Sigmoid colon (tissue), 6 donors: ENCODE measurements at regions not wholly inside any gene's neighbourhood (a gene's known extent, or its start where the extent isn't known, plus 50 kb on each side); places are given as distances from the start of the nearest gene placed in this dataset.

Source experiments
- DNase-seq: peaks from one replicate; pipeline ENCODE4 v3.0.0-alpha.2; 2019
- H3K27ac ChIP-seq, 4 donors: fragments of 200-600 bp; sonication (generic); one replicate each; pipeline ENCODE4 v1.5.1; 2016 to 2019; ENCODE audit warnings: mild to moderate bottlenecking in 1 of 4
- H3K27me3 ChIP-seq, 3 donors: fragments of 200-600 bp; sonication (generic); one replicate each; pipeline ENCODE4 v1.5.1; 2019; ENCODE audit warnings: mild to moderate bottlenecking in 1 of 3
- H3K36me3 ChIP-seq, 4 donors: fragments of 200-600 bp; sonication (generic); one replicate each; pipeline ENCODE4 v1.5.1; 2016 to 2019
- H3K4me1 ChIP-seq, 4 donors: fragments of 200-600 bp; sonication (generic); one replicate each; pipeline ENCODE4 v1.5.1; 2017 to 2019
- H3K4me3 ChIP-seq, 4 donors: fragments of 200-600 bp; sonication (generic); one replicate each; pipeline ENCODE4 v1.5.1; 2017 to 2019; ENCODE audit warnings: mild to moderate bottlenecking in 2 of 4, moderate library complexity in 1 of 4
- H3K9me3 ChIP-seq, 4 donors: fragments of 200-600 bp in 3 of 4; sonication (generic) in 3 of 4; one replicate each; pipeline versions ENCODE4 v1.5.1 to v1.6.1; 2013 to 2019
- CTCF ChIP-seq, 4 experiments: fragments of 450-650 bp in 3 of 4; fragments of 200-600 bp in 1 of 4; IDR thresholded peaks; one replicate each; pipeline ENCODE4 v1.5.1; 2016 to 2019; ENCODE audit warnings: antibody characterized with exemption in 4 of 4, mild to moderate bottlenecking in 3 of 4, moderate library complexity in 2 of 4
- EP300 ChIP-seq, 4 donors: sonication (generic); formaldehyde crosslinking; IDR thresholded peaks; one replicate each; pipeline ENCODE4 v1.6.1; 2017; ENCODE audit warnings: antibody characterized with exemption in 4 of 4
- POLR2A ChIP-seq, 2 donors: fragments of 450-650 bp; IDR thresholded peaks; one replicate each; pipeline ENCODE4 v1.6.1; 2016; ENCODE audit warnings: antibody characterized with exemption in 2 of 2, mild to moderate bottlenecking in 2 of 2, moderate library complexity in 2 of 2
- POLR2AphosphoS5 ChIP-seq, 4 donors: sonication (generic); formaldehyde crosslinking; IDR thresholded peaks; one replicate each; pipeline ENCODE4 v1.6.1; 2017; ENCODE audit warnings: antibody characterized with exemption in 4 of 4
- WGBS, 2 donors: extraction: QIAGEN DNeasy Blood & Tissue Kit; methylation state at CpG; one replicate each; pipeline ENCODE4 v1.1.7; 2013; 5-methylcytosine and 5-hydroxymethylcytosine counted together
- intact Hi-C: fragments of 100-400 bp; cut with DNase I; formaldehyde crosslinking; loops from one replicate; pipeline ENCODE4 v1.15.1; 2023
- donor health status: healthy with polysubstance abuse.
- donor health status: healthy.

DNA sequence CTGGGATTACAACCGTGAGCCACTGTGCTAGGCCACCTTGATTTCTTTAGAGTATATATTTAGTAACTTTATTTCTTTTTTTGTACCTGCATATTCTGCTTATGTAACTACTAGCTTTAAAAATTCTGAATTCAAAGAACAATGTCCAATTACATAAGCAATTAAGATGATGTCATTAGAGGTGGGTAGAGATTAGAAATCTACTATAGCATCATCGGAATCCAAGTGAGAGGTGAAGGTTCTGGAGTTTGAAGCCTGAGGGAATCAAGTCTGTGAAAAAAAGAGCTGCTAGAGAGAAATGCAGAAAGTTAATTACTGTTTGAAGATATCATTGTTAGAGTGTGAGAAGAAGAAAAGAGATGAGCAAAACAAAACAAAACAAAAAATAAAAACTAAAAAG is 79.0 kb upstream of the ENPEP start:
- TF ChIP-seq EP300 (IDR thresholded peaks at IDR 0.05), result no peak
- H3K36me3 ChIP-seq, result no peaks in the 10 kb centered on the region
- H3K4me3 ChIP-seq, result no peak overlapping the region
- H3K9me3 ChIP-seq, result no peaks in the 10 kb centered on the region
- intact Hi-C loops, result no loop called here
- H3K27me3 ChIP-seq, result no peaks in the 10 kb centered on the region
- WGBS, 2 donors, result 84 to 90% methylated on average over 2 of the region's 2 CpGs
- no peak for DNase-seq
- H3K4me1 ChIP-seq, result no peaks in the 10 kb centered on the region
- H3K27ac ChIP-seq, result no peak overlapping the region

DNA sequence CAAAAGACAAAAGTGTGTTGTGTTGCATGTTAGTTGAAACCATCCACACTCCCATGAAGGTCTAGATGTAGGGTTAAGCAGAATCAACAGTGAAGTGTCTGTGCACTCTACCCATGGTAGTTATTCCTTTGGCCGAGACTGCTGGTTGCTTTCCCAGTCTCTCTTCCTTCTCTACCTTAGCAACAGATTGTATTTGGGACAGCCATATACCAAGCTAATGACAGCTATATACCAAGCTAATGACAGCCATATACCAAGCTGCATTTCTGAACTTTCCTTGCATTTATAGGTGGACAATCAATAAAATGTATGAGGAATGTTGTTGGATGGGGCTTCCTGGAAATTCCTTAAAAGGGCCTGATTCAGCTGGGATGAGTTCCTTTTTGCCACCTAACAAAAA is 80.5 kb upstream of the ENPEP start:
- 22 to 58% methylated on average over 1 of the region's 1 CpG for WGBS, 2 donors
- Histone ChIP-seq H3K27me3 (no peaks in the 10 kb centered on the region), H3K36me3 (no peaks in the 10 kb centered on the region), H3K9me3 (no peaks in the 10 kb centered on the region), H3K4me1 (no peaks in the 10 kb centered on the region), H3K27ac (no peak overlapping the region), H3K4me3 (no peak overlapping the region)
- TF ChIP-seq EP300 (IDR thresholded peaks at IDR 0.05) (no peak), POLR2AphosphoS5 (IDR thresholded peaks at IDR 0.05) (no peak), POLR2A (IDR thresholded peaks at IDR 0.05) (no peak), CTCF (IDR thresholded peaks at IDR 0.05) (no peak)
- DNase-seq, result no peak
- intact Hi-C loops, result no loop called here

- Histone ChIP-seq H3K27me3 (no peaks in the 10 kb centered on the region), H3K36me3 (no peaks in the 10 kb centered on the region), H3K4me3 (no peak overlapping the region), H3K9me3 (no peaks in the 10 kb centered on the region), H3K4me1 (no peaks in the 10 kb centered on the region), H3K27ac (no peak overlapping the region)
- TF ChIP-seq EP300 (IDR thresholded peaks at IDR 0.05) (no peak), CTCF (IDR thresholded peaks at IDR 0.05) (no peak), POLR2A (IDR thresholded peaks at IDR 0.05) (no peak), POLR2AphosphoS5 (IDR thresholded peaks at IDR 0.05) (no peak)
- DNase-seq, result no peak
- intact Hi-C loops, result no loop called here
Observed at GRCh38 chr4:110394871-110395270, 81.1 kb upstream of the ENPEP start.

DNA sequence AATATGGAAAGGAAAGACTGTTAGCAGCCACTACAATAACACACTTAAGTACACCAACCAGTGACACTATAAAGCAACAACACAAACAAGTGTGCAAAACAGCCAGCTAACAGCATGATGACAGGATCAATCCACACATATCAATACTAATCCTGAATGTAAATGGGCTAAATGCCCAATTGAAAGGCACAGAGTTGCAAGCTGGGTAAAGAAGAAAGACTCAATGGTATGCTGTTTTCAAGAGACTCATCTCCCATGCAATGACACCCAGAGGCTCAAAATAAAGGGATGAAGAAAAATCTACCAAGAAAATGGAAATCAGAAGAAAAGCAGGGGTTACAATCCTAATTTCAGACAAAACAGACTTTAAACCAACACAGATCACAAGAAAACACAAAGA is 94.2 kb upstream of the ENPEP start:
- peaks cover 0 to 9% (median 6%) of the 10 kb centered on the region in 4 donors for H3K9me3 ChIP-seq
- no peaks in the 10 kb centered on the region for H3K27me3 ChIP-seq
- DNase-seq, result no peak
- no peak overlapping the region for H3K4me3 ChIP-seq
- H3K36me3 ChIP-seq, result no peaks in the 10 kb centered on the region
- no peak overlapping the region for H3K27ac ChIP-seq
- intact Hi-C loops, result no loop called here
- no peak for TF ChIP-seq POLR2AphosphoS5 (IDR thresholded peaks at IDR 0.05)
- H3K4me1 ChIP-seq, result no peaks in the 10 kb centered on the region

DNA sequence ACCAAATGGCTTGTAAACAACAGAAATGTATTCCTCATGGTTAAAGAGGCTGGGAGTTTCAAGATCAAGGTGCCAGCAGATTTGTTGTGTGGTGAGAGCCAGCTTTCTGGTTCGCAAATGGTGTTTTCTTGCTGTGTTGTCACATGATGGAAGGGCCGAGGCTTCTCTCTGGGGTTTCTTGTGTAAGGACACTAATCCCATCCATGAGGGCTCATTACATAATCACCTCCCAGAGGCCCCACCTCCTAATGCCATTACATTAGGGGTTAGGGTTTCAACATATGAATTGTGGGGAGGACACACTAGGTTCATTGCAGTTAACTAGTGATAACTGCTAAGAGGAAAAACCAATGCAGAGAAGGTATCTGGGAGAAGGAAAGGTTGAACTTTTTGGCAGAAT is 103.5 kb upstream of the ENPEP start:
- H3K9me3 ChIP-seq, result no peaks in the 10 kb centered on the region
- H3K27ac ChIP-seq, result no peak overlapping the region
- H3K4me3 ChIP-seq, result no peak overlapping the region
- 84 to 90% methylated on average over 2 of the region's 2 CpGs for WGBS, 2 donors
- H3K36me3 ChIP-seq, result no peaks in the 10 kb centered on the region
- no peak for DNase-seq
- no peaks in the 10 kb centered on the region for H3K4me1 ChIP-seq
- H3K27me3 ChIP-seq, result no peaks in the 10 kb centered on the region
- TF ChIP-seq POLR2AphosphoS5 (IDR thresholded peaks at IDR 0.05) (no peak), POLR2A (IDR thresholded peaks at IDR 0.05) (no peak)
- intact Hi-C loops, result no loop called here

DNA sequence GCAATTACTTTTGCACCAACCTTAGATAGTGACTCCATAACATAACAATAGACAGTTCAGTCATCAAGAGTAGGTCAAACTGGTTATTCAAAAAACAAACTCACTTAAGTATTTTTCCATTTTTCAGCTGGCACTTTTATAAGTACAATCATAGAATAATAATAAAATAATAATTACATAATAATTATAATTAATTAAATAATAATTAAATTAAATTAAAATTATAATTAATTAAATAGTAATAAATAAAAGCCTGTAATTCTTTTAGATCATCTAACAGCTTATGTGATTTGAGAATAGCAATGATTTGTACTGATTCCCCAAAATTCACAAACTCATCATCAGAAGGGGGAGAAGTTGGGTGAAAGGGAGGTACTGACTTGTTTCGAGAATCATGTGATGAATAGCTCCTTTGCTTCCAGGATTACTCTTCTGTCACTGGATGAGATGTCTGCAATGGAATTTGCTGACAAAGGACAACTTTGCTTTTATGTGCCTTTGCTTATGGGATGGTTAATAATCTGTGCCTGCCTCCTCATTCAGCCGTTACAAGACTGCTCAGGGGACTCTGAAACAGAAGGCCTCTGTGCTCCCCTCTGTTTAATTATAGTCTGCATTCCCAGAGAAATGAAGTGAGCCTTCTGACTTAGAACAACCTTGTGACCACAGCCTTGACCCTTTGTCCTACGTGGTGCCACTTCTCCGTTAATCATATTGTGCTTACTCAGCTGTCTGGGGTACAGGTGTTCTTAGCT is 104.8 kb upstream of the ENPEP start:
- Histone ChIP-seq H3K36me3 (no peaks in the 10 kb centered on the region), H3K27me3 (no peaks in the 10 kb centered on the region), H3K9me3 (no peaks in the 10 kb centered on the region), H3K4me3 (no peak overlapping the region), H3K4me1 (no peaks in the 10 kb centered on the region), H3K27ac (no peak overlapping the region)
- 82 to 86% methylated on average over 4 of the region's 4 CpGs for WGBS, 2 donors
- DNase-seq, result no peak
- TF ChIP-seq EP300 (IDR thresholded peaks at IDR 0.05), result no peak
- no peak for TF ChIP-seq CTCF (IDR thresholded peaks at IDR 0.05)
- no peak for TF ChIP-seq POLR2A (IDR thresholded peaks at IDR 0.05)
- TF ChIP-seq POLR2AphosphoS5 (IDR thresholded peaks at IDR 0.05), result no peak
- intact Hi-C loops, result no loop called here
